ENCODE measurements at regions not wholly inside any gene's neighbourhood (a gene's known extent, or its start where the extent isn't known, plus 50 kb on each side); places are given as distances from the start of the nearest gene placed in this dataset.
"Not testable (repeated sequence)": the region's sequence is repeated elsewhere in the genome, so short reads cannot be mapped to it uniquely, and the experiment has no call there.

GRCh38 chr6:27031302-27031701 is 216.2 kb upstream of the PRSS16 start:
- in situ Hi-C loops (cut with HindIII; ENCODE audit: low pct_ligation_motif_present, low pct_unique_long_range_greater_than_20kb, low sequenced_read_pairs), result no loop called here
- DNase-seq, result peak; percentile 44

GRCh38 chr6:27038498-27038897 is 209.0 kb upstream of the PRSS16 start:
- in situ Hi-C loops (cut with HindIII; ENCODE audit: low pct_ligation_motif_present, low pct_unique_long_range_greater_than_20kb, low sequenced_read_pairs), result no loop called here
- DNase-seq, result no peak

- no peak for DNase-seq
- in situ Hi-C loops (cut with HindIII; ENCODE audit: low pct_ligation_motif_present, low pct_unique_long_range_greater_than_20kb, low sequenced_read_pairs), result no loop called here
These were observed 207.1 kb upstream of the PRSS16 start for GRCh38 chr6:27040244-27041042.

- in situ Hi-C loops (cut with HindIII; ENCODE audit: low pct_ligation_motif_present, low pct_unique_long_range_greater_than_20kb, low sequenced_read_pairs), result no loop called here
- no peak for DNase-seq
These were observed 204.3 kb upstream of the PRSS16 start for GRCh38 chr6:27043244-27043643.

GRCh38 chr6:27045131-27045530 is 202.4 kb upstream of the PRSS16 start:
- DNase-seq, result not testable (repeated sequence)

GRCh38 chr6:27047725-27048124 is 199.8 kb upstream of the PRSS16 start:
- DNase-seq; in situ Hi-C loops (cut with HindIII; ENCODE audit: low pct_ligation_motif_present, low pct_unique_long_range_greater_than_20kb, low sequenced_read_pairs): not testable (repeated sequence)

More at GRCh38 chr6:27045131-27045530, 202.4 kb upstream of the PRSS16 start:
- in situ Hi-C loops (cut with HindIII; ENCODE audit: low pct_ligation_motif_present, low pct_unique_long_range_greater_than_20kb, low sequenced_read_pairs), result not testable (repeated sequence)

GRCh38 chr6:27049863-27050781 is 197.4 kb upstream of the PRSS16 start:
- in situ Hi-C loops (cut with HindIII; ENCODE audit: low pct_ligation_motif_present, low pct_unique_long_range_greater_than_20kb, low sequenced_read_pairs), result no loop called here
- DNase-seq, result no peak

GRCh38 chr6:27052082-27052730 is 195.3 kb upstream of the PRSS16 start:
- in situ Hi-C loops (cut with HindIII; ENCODE audit: low pct_ligation_motif_present, low pct_unique_long_range_greater_than_20kb, low sequenced_read_pairs); DNase-seq: not testable (repeated sequence)

- in situ Hi-C loops (cut with HindIII; ENCODE audit: low pct_ligation_motif_present, low pct_unique_long_range_greater_than_20kb, low sequenced_read_pairs), result no loop called here
- no peak for DNase-seq
These were observed 194.8 kb upstream of the PRSS16 start for GRCh38 chr6:27052731-27053082.

- in situ Hi-C loops (cut with HindIII; ENCODE audit: low pct_ligation_motif_present, low pct_unique_long_range_greater_than_20kb, low sequenced_read_pairs), result no loop called here
- no peak for DNase-seq
These were observed 193.8 kb upstream of the PRSS16 start for GRCh38 chr6:27053738-27054137.

GRCh38 chr6:27056615-27057014 is 190.9 kb upstream of the PRSS16 start:
- in situ Hi-C loops (cut with HindIII; ENCODE audit: low pct_ligation_motif_present, low pct_unique_long_range_greater_than_20kb, low sequenced_read_pairs), result no loop called here
- no peak for DNase-seq

GRCh38 chr6:27059621-27060425 is 187.7 kb upstream of the PRSS16 start:
- in situ Hi-C loops (cut with HindIII; ENCODE audit: low pct_ligation_motif_present, low pct_unique_long_range_greater_than_20kb, low sequenced_read_pairs), result no loop called here
- no peak for DNase-seq

- DNase-seq, result no peak
- in situ Hi-C loops (cut with HindIII; ENCODE audit: low pct_ligation_motif_present, low pct_unique_long_range_greater_than_20kb, low sequenced_read_pairs), result no loop called here
These were observed 186.1 kb upstream of the PRSS16 start for GRCh38 chr6:27061235-27061993.

- DNase-seq, result no peak
- in situ Hi-C loops (cut with HindIII; ENCODE audit: low pct_ligation_motif_present, low pct_unique_long_range_greater_than_20kb, low sequenced_read_pairs), result no loop called here
These were observed 184.7 kb upstream of the PRSS16 start for GRCh38 chr6:27062755-27063154.

GRCh38 chr6:27065183-27065582 is 182.3 kb upstream of the PRSS16 start:
- in situ Hi-C loops (cut with HindIII; ENCODE audit: low pct_ligation_motif_present, low pct_unique_long_range_greater_than_20kb, low sequenced_read_pairs), result no loop called here

GRCh38 chr6:27066381-27066780 is 181.1 kb upstream of the PRSS16 start:
- in situ Hi-C loops (cut with HindIII; ENCODE audit: low pct_ligation_motif_present, low pct_unique_long_range_greater_than_20kb, low sequenced_read_pairs), result no loop called here
- no peak for DNase-seq

More at GRCh38 chr6:27065183-27065582, 182.3 kb upstream of the PRSS16 start:
- no peak for DNase-seq

GRCh38 chr6:27066802-27067201 is 180.7 kb upstream of the PRSS16 start:
- in situ Hi-C loops (cut with HindIII; ENCODE audit: low pct_ligation_motif_present, low pct_unique_long_range_greater_than_20kb, low sequenced_read_pairs), result no loop called here
- DNase-seq, result no peak

GRCh38 chr6:27073441-27073840 is 174.1 kb upstream of the PRSS16 start:
- in situ Hi-C loops (cut with HindIII; ENCODE audit: low pct_ligation_motif_present, low pct_unique_long_range_greater_than_20kb, low sequenced_read_pairs), result no loop called here
- DNase-seq, result no peak
